ENCODE measurements at regions not wholly inside any gene's neighbourhood (a gene's known extent, or its start where the extent isn't known, plus 50 kb on each side); places are given as distances from the start of the nearest gene placed in this dataset.

DNA sequence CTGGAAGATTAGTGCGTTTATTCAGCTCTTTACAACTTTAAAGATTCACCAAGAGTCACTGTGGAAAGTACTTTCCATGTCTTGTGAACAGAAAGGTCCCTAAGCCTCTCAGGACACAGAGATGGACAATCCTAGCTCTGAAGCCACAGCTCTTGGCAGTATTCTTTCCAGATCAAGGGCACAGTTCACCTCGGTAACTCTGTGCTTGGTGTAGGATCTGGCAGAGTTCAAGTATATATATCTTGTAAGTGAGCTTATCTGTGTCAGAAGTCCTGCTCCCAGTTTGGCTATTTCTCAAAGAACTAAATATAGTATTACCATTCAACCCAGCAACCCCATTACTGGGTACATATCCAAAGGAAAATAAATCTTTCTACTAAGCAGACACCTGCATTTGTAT, 183.7 kb downstream of the CBLN1 start (continued):
- no peak for TF ChIP-seq FOXJ3 (CRISPR knock-in tag; IDR thresholded peaks at IDR 0.05)

- WGBS (ENCODE audit: low lambda C conversion rate): 18% methylated on average over 7 of the region's 7 CpGs
- Histone ChIP-seq H3F3A (replicated peaks; ENCODE audit: insufficient read depth) (no peaks in the 10 kb centered on the region), H3K4me1 (ENCODE audit: control insufficient read depth in 1 of 2, insufficient read depth in 2 of 2, low read depth in 1 of 2, low read length in 1 of 2) (no peaks in the 10 kb centered on the region), H3K9ac (no peak overlapping the region), H3K79me2 (ENCODE audit: insufficient read depth) (no peaks in the 10 kb centered on the region), H3K4me2 (no peak overlapping the region), H3K4me3 (ENCODE audit: low read depth in 2 of 2, low read length in 1 of 2) (no peak overlapping the region), H3K27ac (ENCODE audit: low read depth in 2 of 2, low read length in 1 of 2) (no peak overlapping the region), H3K9me3 (no peaks in the 10 kb centered on the region), H3K9me2 (no peaks in the 10 kb centered on the region), H3K27me3 (ENCODE audit: insufficient read depth) (no peaks in the 10 kb centered on the region), H3K36me3 (replicated peaks in 1 of 2; ENCODE audit: control insufficient read depth in 1 of 2, insufficient read depth in 2 of 2, low read length in 1 of 2) (no peaks in the 10 kb centered on the region), H2AFZ (ENCODE audit: low read depth) (no peak overlapping the region), H4K20me1 (ENCODE audit: insufficient read depth) (no peaks in the 10 kb centered on the region)
- POLR2A ChIA-PET: no interaction called here
- no peak for DNase-seq
- CTCF ChIA-PET: no interaction called here
- TF ChIP-seq, protein P1, sequence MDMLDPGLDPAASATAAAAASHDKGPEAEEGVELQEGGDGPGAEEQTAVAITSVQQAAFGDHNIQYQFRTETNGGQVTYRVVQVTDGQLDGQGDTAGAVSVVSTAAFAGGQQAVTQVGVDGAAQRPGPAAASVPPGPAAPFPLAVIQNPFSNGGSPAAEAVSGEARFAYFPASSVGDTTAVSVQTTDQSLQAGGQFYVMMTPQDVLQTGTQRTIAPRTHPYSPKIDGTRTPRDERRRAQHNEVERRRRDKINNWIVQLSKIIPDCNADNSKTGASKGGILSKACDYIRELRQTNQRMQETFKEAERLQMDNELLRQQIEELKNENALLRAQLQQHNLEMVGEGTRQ (IDR thresholded peaks at IDR 0.05; ENCODE audit: borderline replicate concordance, low read depth, low read length): no peak
- TF ChIP-seq MXI1 (IDR thresholded peaks at IDR 0.05; ENCODE audit: low read depth, low read length): no peak
- no peak for TF ChIP-seq MEF2A (IDR thresholded peaks at IDR 0.05; ENCODE audit: borderline replicate concordance, low read depth)
- TF ChIP-seq EZH2phosphoT487 (IDR thresholded peaks at IDR 0.05; ENCODE audit: borderline replicate concordance, low read depth): no peak
- TF ChIP-seq, protein P2, sequence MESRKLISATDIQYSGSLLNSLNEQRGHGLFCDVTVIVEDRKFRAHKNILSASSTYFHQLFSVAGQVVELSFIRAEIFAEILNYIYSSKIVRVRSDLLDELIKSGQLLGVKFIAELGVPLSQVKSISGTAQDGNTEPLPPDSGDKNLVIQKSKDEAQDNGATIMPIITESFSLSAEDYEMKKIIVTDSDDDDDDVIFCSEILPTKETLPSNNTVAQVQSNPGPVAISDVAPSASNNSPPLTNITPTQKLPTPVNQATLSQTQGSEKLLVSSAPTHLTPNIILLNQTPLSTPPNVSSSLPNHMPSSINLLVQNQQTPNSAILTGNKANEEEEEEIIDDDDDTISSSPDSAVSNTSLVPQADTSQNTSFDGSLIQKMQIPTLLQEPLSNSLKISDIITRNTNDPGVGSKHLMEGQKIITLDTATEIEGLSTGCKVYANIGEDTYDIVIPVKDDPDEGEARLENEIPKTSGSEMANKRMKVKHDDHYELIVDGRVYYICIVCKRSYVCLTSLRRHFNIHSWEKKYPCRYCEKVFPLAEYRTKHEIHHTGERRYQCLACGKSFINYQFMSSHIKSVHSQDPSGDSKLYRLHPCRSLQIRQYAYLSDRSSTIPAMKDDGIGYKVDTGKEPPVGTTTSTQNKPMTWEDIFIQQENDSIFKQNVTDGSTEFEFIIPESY (IDR thresholded peaks at IDR 0.05; ENCODE audit: borderline replicate concordance, low read depth): no peak
- TF ChIP-seq, protein P3, sequence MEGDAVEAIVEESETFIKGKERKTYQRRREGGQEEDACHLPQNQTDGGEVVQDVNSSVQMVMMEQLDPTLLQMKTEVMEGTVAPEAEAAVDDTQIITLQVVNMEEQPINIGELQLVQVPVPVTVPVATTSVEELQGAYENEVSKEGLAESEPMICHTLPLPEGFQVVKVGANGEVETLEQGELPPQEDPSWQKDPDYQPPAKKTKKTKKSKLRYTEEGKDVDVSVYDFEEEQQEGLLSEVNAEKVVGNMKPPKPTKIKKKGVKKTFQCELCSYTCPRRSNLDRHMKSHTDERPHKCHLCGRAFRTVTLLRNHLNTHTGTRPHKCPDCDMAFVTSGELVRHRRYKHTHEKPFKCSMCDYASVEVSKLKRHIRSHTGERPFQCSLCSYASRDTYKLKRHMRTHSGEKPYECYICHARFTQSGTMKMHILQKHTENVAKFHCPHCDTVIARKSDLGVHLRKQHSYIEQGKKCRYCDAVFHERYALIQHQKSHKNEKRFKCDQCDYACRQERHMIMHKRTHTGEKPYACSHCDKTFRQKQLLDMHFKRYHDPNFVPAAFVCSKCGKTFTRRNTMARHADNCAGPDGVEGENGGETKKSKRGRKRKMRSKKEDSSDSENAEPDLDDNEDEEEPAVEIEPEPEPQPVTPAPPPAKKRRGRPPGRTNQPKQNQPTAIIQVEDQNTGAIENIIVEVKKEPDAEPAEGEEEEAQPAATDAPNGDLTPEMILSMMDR (IDR thresholded peaks at IDR 0.05): no peak
- TF ChIP-seq FOXM1 (IDR thresholded peaks at IDR 0.05; ENCODE audit: low read depth): no peak
- TF ChIP-seq SMC3 (IDR thresholded peaks at IDR 0.05; ENCODE audit: low read depth, low read length): no peak
- no peak for TF ChIP-seq YY1 (IDR thresholded peaks at IDR 0.05; ENCODE audit: low read depth)
- no peak for TF ChIP-seq POLR2AphosphoS5 (IDR thresholded peaks at IDR 0.05; ENCODE audit: low read depth, low read length)
- TF ChIP-seq PBX3 (IDR thresholded peaks at IDR 0.05): no peak
- TF ChIP-seq GATA2 (CRISPR knock-in tag; IDR thresholded peaks at IDR 0.05): no peak
Observed at GRCh38 chr16:49096176-49096945, 185.3 kb downstream of the CBLN1 start.
